Transverse colon (tissue), 4 donors: ENCODE measurements at regions not wholly inside any gene's neighbourhood (a gene's known extent, or its start where the extent isn't known, plus 50 kb on each side); places are given as distances from the start of the nearest gene placed in this dataset.

Experiments
- POLR2A ChIP-seq: fragments of 450-650 bp; IDR thresholded peaks from one replicate; pipeline ENCODE4 v1.6.1; 2016; ENCODE audit warnings: antibody characterized with exemption, mild to moderate bottlenecking, moderate library complexity
- POLR2AphosphoS5 ChIP-seq, 3 donors: sonication (generic); formaldehyde crosslinking; IDR thresholded peaks; one replicate each; pipeline ENCODE4 v1.6.1; 2016; ENCODE audit warnings: antibody characterized with exemption in 3 of 3
- TF ChIP-seq, protein P1 (sequence below), 5 experiments: fragments of 200-600 bp in 3 of 5; fragments of 450-650 bp in 2 of 5; sonication (generic) in 3 of 5; IDR thresholded peaks; 1 replicate in 2 of 5; 2 replicates in 3 of 5; pipeline ENCODE4 v1.5.1; 2016 to 2017; ENCODE audit warnings: antibody characterized with exemption in 5 of 5, inconsistent platforms in 3 of 5, mild to moderate bottlenecking in 2 of 5, moderate library complexity in 1 of 5

DNA sequence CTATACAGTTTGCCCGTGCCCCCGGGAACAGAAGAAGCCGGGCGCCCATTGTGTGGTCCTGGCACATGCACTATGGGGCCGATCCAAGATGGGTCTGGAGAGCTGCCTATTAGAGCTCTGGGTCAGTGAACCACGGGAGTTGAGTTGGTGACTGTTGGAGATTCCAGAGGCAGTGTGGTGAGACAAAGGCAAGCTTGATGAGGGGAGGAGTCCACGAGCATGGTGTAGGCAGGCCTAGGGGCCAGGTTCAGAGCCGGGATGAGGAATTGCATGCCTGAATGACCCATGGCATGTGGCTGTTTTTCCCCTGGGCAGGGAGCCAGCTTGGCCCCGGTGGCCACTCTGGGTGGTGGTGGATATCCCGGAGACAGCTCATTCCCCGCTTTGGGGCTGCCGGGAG lies 84.4 kb upstream of the STC2 start:
- TF ChIP-seq, protein P1, sequence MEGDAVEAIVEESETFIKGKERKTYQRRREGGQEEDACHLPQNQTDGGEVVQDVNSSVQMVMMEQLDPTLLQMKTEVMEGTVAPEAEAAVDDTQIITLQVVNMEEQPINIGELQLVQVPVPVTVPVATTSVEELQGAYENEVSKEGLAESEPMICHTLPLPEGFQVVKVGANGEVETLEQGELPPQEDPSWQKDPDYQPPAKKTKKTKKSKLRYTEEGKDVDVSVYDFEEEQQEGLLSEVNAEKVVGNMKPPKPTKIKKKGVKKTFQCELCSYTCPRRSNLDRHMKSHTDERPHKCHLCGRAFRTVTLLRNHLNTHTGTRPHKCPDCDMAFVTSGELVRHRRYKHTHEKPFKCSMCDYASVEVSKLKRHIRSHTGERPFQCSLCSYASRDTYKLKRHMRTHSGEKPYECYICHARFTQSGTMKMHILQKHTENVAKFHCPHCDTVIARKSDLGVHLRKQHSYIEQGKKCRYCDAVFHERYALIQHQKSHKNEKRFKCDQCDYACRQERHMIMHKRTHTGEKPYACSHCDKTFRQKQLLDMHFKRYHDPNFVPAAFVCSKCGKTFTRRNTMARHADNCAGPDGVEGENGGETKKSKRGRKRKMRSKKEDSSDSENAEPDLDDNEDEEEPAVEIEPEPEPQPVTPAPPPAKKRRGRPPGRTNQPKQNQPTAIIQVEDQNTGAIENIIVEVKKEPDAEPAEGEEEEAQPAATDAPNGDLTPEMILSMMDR (IDR thresholded peaks at IDR 0.05): no peak
- TF ChIP-seq POLR2A: no peak
- TF ChIP-seq POLR2AphosphoS5 (IDR thresholded peaks at IDR 0.05): no peak
